ENCODE measurements at regions not wholly inside any gene's neighbourhood (a gene's known extent, or its start where the extent isn't known, plus 50 kb on each side); places are given as distances from the start of the nearest gene placed in this dataset.

DNA sequence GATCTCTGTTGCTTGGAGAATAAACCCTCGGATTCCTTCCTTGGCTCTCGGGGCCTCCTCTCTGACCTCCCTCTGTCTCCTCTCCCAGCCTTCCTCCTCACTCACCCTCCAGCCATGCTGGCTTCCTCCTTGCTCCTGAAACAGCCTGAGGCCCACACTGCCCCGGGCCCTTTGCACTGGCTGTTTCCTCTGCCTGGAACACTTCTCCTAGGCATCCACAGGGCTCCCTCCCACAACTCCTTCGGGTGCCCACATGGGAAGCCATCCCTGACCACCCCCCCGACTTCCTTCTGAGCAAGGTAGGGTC lies 87.7 kb downstream of the CEBPB start:
- no peak for TF ChIP-seq ZNF274 (IDR thresholded peaks at IDR 0.05; ENCODE audit: low read depth, low read length)
- no peak for TF ChIP-seq YY1 (IDR thresholded peaks at IDR 0.05; ENCODE audit: insufficient read depth, insufficient read length)
- no peak for TF ChIP-seq SUZ12 (IDR thresholded peaks at IDR 0.05; ENCODE audit: extremely low read depth, insufficient read depth, insufficient read length)

Measured in NT2/D1 (cell line).